AG09309 (cell line): ENCODE measurements at regions not wholly inside any gene's neighbourhood (a gene's known extent, or its start where the extent isn't known, plus 50 kb on each side); places are given as distances from the start of the nearest gene placed in this dataset.

ENCODE experiments used
- DNase-seq: peaks from one replicate; pipeline ENCODE4 v3.0.0-alpha.2; 2010; ENCODE audit warnings: low read depth
- H3K4me3 ChIP-seq: 2 replicates; pipeline ENCODE4 v1.5.1; 2011; ENCODE audit warnings: mild to moderate bottlenecking, low read depth, low read length, moderate library complexity; ENCODE audit not compliant: control insufficient read depth
- CTCF ChIP-seq: IDR thresholded peaks from 2 replicates; pipeline ENCODE4 v1.5.1; 2011; ENCODE audit warnings: mild to moderate bottlenecking, low read depth, low read length, inconsistent platforms; ENCODE audit not compliant: insufficient read depth, control insufficient read depth; ENCODE audit errors: missing control alignments

DNA sequence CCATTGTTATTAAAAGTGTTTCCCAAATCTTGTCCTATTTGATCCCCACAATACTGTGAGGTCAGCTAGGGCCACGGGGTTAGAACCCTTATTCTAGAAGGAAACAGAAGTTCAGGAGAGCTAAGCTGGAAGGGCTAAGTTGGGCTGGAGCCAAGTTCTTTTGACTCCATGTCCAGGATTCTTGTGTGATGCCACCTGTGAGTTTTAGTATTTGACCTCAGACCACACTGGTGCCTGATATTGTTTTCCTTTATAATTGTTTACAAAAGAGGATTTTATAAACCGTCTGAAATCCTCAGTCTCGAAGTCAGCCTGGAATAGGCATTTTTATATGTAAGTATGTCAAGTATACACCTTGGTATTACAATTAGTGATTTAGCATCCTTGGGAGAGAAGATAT is 332.7 kb downstream of the CBLN1 start:
- no peak overlapping the region for H3K4me3 ChIP-seq
- no peak for TF ChIP-seq CTCF
- no peak for DNase-seq

DNA sequence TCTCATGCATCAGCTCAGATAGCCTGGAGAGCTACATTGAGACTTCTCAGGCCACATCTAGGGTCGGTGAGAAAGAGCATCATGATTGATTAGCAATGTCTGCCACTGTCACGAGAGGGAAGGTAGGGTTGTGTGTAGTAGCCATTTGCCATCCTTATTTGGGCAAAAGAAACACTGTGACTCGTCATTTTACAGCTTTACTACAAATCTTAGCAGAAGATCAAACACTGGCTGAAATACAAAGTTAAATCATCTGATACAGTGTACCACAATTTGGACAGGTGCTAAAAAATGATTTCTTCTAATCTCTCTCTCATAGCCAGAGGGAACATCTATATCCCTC is 334.3 kb downstream of the CBLN1 start:
- no peak for TF ChIP-seq CTCF
- H3K4me3 ChIP-seq = no peak overlapping the region
- no peak for DNase-seq

DNA sequence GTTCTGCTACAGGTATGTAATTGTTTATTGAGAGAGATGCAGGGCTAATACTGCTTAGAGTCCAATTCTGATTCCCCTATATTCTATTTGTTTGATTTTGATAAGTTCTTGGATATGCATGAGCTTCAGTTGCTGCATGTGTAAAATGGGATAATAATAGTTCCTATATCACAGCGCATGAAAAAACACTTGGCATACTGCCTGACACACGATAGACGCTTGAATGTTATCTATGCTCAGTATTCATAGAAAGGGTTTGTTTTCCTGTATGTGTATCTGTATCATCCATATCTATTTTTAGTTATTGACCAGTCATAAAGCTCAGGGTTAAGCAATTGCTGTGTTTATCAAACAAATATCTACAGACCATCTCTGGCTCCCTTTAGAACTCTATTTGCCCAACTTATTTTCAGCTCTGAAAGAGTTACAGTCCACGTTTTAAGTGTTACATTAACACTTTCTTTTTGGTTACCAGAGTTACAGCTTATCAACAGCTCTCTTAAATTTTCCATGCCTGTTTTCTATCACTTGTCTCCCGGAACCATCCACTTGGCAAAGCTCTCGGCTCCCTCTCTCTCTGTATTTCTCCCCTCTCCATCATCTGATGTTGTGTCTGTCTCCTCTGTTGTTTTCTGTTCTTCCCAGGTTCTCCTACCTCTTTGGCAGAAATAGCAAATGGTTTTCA is 334.8 kb downstream of the CBLN1 start:
- H3K4me3 ChIP-seq = no peak overlapping the region
- TF ChIP-seq CTCF = no peak
- no peak for DNase-seq

GRCh38 chr16:48942996-48943395 is 333.0 kb upstream of the N4BP1 start:
- H3K4me3 ChIP-seq = no peak overlapping the region
- no peak for DNase-seq
- TF ChIP-seq CTCF = no peak

DNA sequence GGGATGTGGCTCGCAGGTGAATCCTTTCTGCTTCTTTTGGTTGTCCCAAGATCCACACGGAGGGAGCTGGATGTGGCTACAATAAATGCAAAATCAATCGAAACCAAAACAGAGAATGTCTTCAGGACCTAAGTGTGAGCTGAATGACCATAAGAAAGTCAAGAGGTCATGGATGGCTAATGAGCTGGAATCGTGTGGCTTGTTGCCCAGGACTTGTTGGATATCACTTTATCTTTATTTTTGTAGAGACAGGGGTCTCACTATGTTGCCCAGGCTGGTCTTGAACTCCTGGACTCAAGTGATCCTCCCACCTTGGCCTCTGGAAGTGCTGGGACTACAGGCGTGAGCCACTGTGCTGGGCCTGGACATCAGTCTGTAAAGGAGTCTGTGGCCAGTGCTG is 326.8 kb upstream of the N4BP1 start:
- DNase-seq = no peak
- TF ChIP-seq CTCF = no peak
- H3K4me3 ChIP-seq = no peak overlapping the region

GRCh38 chr16:48932216-48932855 is 322.4 kb upstream of the N4BP1 start:
- TF ChIP-seq CTCF = no peak
- H3K4me3 ChIP-seq = no peak overlapping the region

DNA sequence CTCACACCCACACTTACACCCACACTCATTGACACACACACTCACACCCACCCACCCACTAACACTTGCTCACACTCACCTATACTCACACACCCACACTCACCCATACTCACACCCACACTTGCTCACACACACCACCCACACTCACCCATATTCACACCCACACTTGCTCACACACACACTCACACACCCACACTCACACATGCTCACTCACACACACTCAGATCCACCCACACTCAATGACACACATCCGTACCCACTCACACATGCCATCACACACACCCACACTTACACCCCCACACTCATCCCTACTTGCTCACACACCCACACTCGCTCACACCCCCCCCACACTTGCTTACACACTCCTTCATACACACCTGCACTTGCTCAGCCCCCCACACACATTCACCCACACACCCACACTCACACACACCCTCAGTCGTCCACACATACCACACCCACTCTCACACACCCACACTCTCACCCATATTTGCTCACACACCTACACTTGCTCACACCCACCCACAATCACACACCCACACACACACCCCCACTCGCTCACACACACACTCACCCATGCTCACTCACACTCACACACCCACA is 321.1 kb upstream of the N4BP1 start:
- no peak for TF ChIP-seq CTCF
- no peak overlapping the region for H3K4me3 ChIP-seq
- no peak for DNase-seq

More at GRCh38 chr16:48932216-48932855, 322.4 kb upstream of the N4BP1 start:
- no peak for DNase-seq
